Hepatocyte (in vitro differentiated cells): ENCODE measurements at regions not wholly inside any gene's neighbourhood (a gene's known extent, or its start where the extent isn't known, plus 50 kb on each side); places are given as distances from the start of the nearest gene placed in this dataset.

Experiments used
- DNase-seq: peaks from one replicate; pipeline ENCODE4 v3.0.0-alpha.2; 2016; ENCODE audit warnings: low spot score
- H2AFZ ChIP-seq: fragments of 200-600 bp; sonication (generic); 2 replicates; pipeline ENCODE4 v1.6.0; 2016; ENCODE audit warnings: antibody characterized with exemption, mild to moderate bottlenecking
- H3K27ac ChIP-seq: fragments of 200-600 bp; sonication (generic); 2 replicates; pipeline ENCODE4 v1.5.1; 2016; ENCODE audit warnings: mild to moderate bottlenecking
- H3K27me3 ChIP-seq: fragments of 200-600 bp; sonication (generic); 2 replicates; pipeline ENCODE4 v1.6.1; 2016
- H3K36me3 ChIP-seq: fragments of 200-600 bp; sonication (generic); replicated peaks from 2 replicates; pipeline ENCODE4 v1.5.1; 2016; ENCODE audit warnings: low read depth; ENCODE audit not compliant: insufficient read depth
- H3K4me1 ChIP-seq: fragments of 200-600 bp; sonication (generic); 2 replicates; pipeline ENCODE4 v1.5.1; 2016; ENCODE audit warnings: mild to moderate bottlenecking, moderate library complexity; ENCODE audit not compliant: insufficient read depth
- H3K4me2 ChIP-seq: fragments of 200-600 bp; sonication (generic); 2 replicates; pipeline ENCODE4 v1.6.0; 2016
- H3K4me3 ChIP-seq: fragments of 200-600 bp; sonication (generic); 2 replicates; pipeline ENCODE4 v1.5.1; 2016; ENCODE audit warnings: mild to moderate bottlenecking
- H3K79me2 ChIP-seq: fragments of 200-600 bp; sonication (generic); 2 replicates; pipeline ENCODE4 v1.6.0; 2017; ENCODE audit warnings: mild to moderate bottlenecking
- H3K9me2 ChIP-seq: fragments of 200-600 bp; sonication (generic); replicated peaks from 2 replicates; pipeline ENCODE4 v1.6.0; 2017; ENCODE audit warnings: mild to moderate bottlenecking; ENCODE audit not compliant: insufficient read depth
- H3K9me3 ChIP-seq: fragments of 200-600 bp; sonication (generic); 2 replicates; pipeline ENCODE4 v1.5.1; 2016; ENCODE audit warnings: low read depth, mild to moderate bottlenecking
- H4K20me1 ChIP-seq: fragments of 200-600 bp; sonication (generic); 2 replicates; pipeline ENCODE4 v1.6.0; 2016; ENCODE audit warnings: mild to moderate bottlenecking; ENCODE audit not compliant: insufficient read depth, poor library complexity, severe bottlenecking
- EZH2 ChIP-seq: fragments of 200-600 bp; sonication (generic); IDR thresholded peaks from 2 replicates; pipeline ENCODE4 v1.6.1; 2016; ENCODE audit warnings: antibody characterized with exemption, mild to moderate bottlenecking, borderline replicate concordance
- EZH2phosphoT487 ChIP-seq: fragments of 200-600 bp; sonication (generic); IDR thresholded peaks from one replicate; pipeline ENCODE4 v1.6.1; 2018; ENCODE audit warnings: antibody characterized with exemption, mild to moderate bottlenecking, low read depth, moderate library complexity; ENCODE audit not compliant: unreplicated experiment, severe bottlenecking
- WGBS: methylation state at CpG from one replicate; pipeline ENCODE4 v1.1.6; 2016; ENCODE audit warnings: low lambda C conversion rate; ENCODE audit errors: missing lambda C conversion rate; 5-methylcytosine and 5-hydroxymethylcytosine counted together
- TF ChIP-seq, protein P1 (sequence below): fragments of 200-600 bp; sonication (generic); IDR thresholded peaks from 2 replicates; pipeline ENCODE4 v1.5.1; 2016; ENCODE audit warnings: antibody characterized with exemption, mild to moderate bottlenecking; ENCODE audit not compliant: poor library complexity

- no peaks in the 10 kb centered on the region for H3K9me3 ChIP-seq
- no peaks in the 10 kb centered on the region for H3K36me3 ChIP-seq
- no peaks in the 10 kb centered on the region for H3K9me2 ChIP-seq
- H3K4me3 ChIP-seq, result no peak overlapping the region
- H2AFZ ChIP-seq, result no peak overlapping the region
- peak; percentile 8 for DNase-seq
- TF ChIP-seq, protein P1, sequence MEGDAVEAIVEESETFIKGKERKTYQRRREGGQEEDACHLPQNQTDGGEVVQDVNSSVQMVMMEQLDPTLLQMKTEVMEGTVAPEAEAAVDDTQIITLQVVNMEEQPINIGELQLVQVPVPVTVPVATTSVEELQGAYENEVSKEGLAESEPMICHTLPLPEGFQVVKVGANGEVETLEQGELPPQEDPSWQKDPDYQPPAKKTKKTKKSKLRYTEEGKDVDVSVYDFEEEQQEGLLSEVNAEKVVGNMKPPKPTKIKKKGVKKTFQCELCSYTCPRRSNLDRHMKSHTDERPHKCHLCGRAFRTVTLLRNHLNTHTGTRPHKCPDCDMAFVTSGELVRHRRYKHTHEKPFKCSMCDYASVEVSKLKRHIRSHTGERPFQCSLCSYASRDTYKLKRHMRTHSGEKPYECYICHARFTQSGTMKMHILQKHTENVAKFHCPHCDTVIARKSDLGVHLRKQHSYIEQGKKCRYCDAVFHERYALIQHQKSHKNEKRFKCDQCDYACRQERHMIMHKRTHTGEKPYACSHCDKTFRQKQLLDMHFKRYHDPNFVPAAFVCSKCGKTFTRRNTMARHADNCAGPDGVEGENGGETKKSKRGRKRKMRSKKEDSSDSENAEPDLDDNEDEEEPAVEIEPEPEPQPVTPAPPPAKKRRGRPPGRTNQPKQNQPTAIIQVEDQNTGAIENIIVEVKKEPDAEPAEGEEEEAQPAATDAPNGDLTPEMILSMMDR, result peak; percentile 9
- TF ChIP-seq EZH2phosphoT487, result no peak
- TF ChIP-seq EZH2, result no peak
- no peaks in the 10 kb centered on the region for H4K20me1 ChIP-seq
- no peaks in the 10 kb centered on the region for H3K4me1 ChIP-seq
- H3K4me2 ChIP-seq, result no peak overlapping the region
- H3K27ac ChIP-seq, result no peak overlapping the region
- 36% methylated on average over 7 of the region's 7 CpGs for WGBS
- no peaks in the 10 kb centered on the region for H3K79me2 ChIP-seq
- no peaks in the 10 kb centered on the region for H3K27me3 ChIP-seq
Observed at GRCh38 chr3:182139627-182140357, 428.1 kb downstream of the SOX2 start.

DNA sequence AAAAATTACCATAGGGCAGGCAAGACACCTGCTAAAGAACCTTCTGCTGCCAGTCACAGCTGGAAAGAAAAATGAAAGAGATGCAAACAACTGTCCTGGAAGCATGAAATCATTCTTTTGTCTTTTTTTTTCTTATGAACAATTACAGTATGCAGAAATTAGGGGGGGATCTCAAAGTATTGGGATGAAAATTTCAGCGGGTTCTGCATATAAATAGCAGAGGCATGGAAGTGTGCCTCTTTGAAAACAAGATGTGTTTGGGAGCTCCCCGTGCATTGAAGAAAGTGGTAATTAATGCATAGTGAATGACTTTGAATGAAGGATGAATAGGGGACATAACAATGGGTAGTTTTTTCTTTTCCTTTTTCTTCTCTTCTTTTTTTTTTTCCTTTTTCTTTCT lies 431.2 kb downstream of the SOX2 start:
- Histone ChIP-seq H3K9me2 (no peaks in the 10 kb centered on the region), H3K9me3 (no peaks in the 10 kb centered on the region), H4K20me1 (no peaks in the 10 kb centered on the region), H3K4me3 (no peak overlapping the region), H3K27me3 (no peaks in the 10 kb centered on the region), H3K27ac (no peak overlapping the region), H2AFZ (no peak overlapping the region), H3K79me2 (no peaks in the 10 kb centered on the region), H3K4me2 (no peak overlapping the region), H3K4me1 (no peaks in the 10 kb centered on the region), H3K36me3 (no peaks in the 10 kb centered on the region)
- TF ChIP-seq, protein P1, result no peak
- TF ChIP-seq EZH2phosphoT487, result no peak
- TF ChIP-seq EZH2, result no peak
- DNase-seq, result no peak
- 16% methylated on average over 2 of the region's 2 CpGs for WGBS

DNA sequence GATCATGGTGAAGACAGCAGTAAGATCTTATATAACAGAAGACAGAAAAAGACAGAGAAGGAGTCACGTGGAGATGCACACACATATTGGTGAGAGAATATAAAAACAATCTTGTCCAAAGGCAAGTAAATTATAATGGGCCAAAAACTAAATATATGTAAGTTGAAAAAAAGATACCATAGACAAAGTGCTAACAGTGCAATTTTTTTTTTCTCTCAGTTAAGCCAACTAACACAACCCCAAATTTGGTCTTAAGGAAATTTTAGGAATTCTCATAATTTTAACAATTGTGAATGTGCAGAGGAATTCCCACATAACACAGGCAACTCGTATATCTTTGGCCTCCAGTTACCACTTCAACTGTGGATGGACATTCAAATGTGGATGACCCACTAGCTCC lies 432.2 kb downstream of the SOX2 start:
- DNase-seq, result no peak
- no peak overlapping the region for H3K4me3 ChIP-seq
- WGBS, result 76% methylated on average over 2 of the region's 2 CpGs
- H4K20me1 ChIP-seq, result no peaks in the 10 kb centered on the region
- H3K27ac ChIP-seq, result no peak overlapping the region
- H3K4me1 ChIP-seq, result no peaks in the 10 kb centered on the region
- no peak overlapping the region for H2AFZ ChIP-seq
- H3K36me3 ChIP-seq, result no peaks in the 10 kb centered on the region
- no peaks in the 10 kb centered on the region for H3K79me2 ChIP-seq
- no peaks in the 10 kb centered on the region for H3K9me3 ChIP-seq
- H3K9me2 ChIP-seq, result no peaks in the 10 kb centered on the region
- H3K27me3 ChIP-seq, result no peaks in the 10 kb centered on the region
- H3K4me2 ChIP-seq, result no peak overlapping the region
- TF ChIP-seq EZH2 (no peak), EZH2phosphoT487 (no peak)
- TF ChIP-seq, protein P1, result no peak
